Activated CD8-positive, alpha-beta memory T cell treated with anti-CD3 and anti-CD28 coated beads for 1 hour (primary cell): ENCODE measurements at regions not wholly inside any gene's neighbourhood (a gene's known extent, or its start where the extent isn't known, plus 50 kb on each side); places are given as distances from the start of the nearest gene placed in this dataset.

ENCODE experiments used
- DNase-seq, 2 donors: peaks; one replicate each; pipeline ENCODE4 v3.0.0-alpha.2; 2020; ENCODE audit warnings: low read depth in 1 of 2; ENCODE audit errors: extremely low read depth in 1 of 2

DNA sequence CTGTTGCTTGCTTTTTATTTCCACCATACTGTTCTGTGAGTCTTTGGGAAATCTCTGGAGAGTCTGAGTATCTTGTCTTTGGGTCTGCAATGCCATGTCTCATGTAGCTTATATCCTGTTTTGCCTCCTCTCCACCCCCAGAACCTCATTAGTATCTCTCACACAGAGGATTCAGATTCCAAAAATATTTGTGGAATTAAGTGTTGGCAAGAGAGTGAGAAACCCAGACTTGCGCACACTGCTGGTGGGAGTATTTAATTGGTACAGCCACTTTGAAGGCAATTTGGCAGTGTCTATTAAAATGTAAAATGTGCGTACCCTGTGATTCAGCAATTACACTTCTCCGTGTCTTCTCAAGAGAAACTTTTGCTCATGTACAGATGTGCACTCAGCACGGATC lies 68.6 kb downstream of the ZNF621 start:
- no peak for DNase-seq

DNA sequence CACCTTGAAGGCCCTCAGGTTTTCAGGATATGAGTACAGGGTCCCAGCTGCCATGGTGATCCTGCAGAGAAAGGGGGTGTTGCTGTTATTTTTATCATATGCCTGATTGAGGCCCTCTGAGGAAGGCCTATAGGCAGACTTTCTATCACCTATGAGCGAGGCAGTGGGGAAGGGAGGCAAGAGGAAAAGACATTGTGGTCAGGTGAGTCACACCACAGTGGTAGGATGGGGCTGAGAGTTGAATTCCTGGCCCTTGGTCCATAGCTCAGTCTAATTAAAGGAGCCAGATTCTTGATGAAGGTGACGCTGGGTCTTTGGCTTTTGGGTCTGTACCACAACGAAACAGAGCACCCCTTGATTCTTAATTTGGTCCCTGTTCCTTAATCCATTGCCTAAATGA lies 72.7 kb downstream of the ZNF621 start:
- no peak for DNase-seq

DNA sequence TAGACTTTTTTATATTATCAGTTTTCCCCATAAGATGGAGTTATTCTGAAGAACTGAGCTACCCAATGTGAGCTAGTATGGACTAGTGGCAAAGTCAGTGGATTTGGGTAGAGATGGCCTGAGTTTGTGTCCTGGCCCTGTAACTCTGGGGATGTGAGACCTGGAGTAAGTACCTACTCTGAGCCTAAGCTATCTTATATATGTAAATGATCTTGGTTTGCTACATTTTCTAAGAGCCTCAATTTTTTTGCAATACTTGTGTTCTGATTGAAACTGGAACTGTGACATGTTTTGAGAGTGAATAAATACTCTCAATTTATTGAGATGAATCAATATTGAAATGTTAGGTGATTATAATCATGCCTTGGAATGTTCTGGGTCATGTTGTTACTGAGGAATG lies 73.6 kb downstream of the ZNF621 start:
- DNase-seq: no peak

DNA sequence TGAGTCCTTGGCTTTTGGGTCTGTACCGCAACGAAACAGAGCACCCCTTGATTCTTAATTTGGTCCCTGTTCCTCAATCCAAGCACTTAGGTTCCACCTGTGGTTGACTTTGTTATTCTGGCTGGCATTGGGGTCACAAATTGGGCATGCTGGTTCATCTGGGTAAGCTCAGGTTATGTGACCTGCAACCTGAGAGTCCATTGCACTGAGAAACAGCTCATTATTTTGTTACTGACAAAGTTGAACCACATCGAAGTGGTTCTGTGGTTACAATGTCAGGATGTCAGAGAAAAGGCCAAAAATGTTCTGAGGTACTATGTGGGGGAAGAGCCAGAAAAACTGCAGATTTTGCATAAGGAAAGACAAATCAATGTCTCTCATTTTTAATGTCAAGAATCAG lies 74.2 kb downstream of the ZNF621 start:
- no peak for DNase-seq

DNA sequence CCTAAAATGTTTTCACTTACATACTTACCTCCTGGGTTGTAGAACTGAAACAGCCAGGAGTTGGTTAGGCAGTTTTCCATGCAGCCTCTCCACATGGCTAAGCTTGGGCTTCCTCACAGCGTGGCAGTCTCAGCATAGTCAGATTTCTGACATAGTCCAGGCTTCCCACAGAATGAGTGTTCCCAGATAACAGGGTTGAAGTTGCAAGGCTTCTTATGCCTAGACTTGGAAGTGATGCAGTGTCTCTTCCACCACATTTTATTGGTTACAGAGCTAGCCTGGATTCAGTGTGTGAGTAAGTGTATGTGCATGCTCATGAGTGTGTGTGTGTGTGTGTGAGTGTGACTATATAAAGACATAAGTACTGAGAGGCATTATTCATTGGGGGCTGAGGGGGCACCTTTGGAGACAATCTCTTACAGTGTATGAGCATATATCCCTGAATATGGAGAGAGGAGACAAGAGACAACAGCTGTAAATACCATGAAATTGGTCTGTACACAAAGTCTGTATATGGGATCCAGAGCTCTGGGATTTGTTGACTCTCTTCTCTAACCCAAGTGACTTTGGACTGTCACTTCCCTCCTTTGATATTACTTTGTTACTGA lies 78.1 kb downstream of the ZNF621 start:
- no peak for DNase-seq

DNA sequence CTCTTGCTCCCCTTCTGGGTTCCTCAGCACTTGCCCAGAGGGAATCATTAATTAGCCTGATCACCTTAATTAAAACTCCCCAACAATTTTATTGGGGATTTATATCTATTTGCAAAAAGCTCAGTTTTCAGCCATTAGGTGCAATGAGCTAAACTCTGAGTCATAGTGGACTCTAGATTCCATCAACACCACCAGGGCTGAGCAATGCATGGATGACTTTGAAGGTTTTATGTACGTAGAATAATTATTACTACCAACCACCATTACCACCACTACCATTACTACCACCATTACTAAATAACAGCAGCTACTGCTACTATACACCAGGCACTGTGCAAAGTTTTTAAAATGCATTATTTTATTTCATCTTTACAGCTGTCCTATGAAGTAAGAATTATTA lies 81.2 kb downstream of the ZNF621 start:
- DNase-seq: no peak

DNA sequence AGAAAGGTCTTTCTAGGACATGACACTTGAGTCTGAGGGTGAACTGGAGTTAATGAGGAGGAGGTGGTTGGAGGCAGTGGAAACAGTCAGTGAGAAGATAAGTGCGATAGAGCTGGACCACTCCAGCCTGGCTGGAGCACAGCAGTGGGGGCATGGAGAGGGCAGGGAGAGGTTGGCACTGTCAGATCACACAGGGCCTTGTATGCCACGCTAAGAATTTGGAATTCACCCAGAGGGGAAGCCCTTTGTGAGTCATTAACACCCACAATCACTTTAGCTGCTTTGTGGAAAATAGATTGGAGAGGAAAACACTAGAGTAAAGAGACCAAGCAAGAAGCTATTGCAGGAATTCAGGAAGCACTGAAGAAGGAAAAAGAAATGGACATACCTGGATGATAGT lies 83.3 kb downstream of the ZNF621 start:
- DNase-seq: no peak

DNA sequence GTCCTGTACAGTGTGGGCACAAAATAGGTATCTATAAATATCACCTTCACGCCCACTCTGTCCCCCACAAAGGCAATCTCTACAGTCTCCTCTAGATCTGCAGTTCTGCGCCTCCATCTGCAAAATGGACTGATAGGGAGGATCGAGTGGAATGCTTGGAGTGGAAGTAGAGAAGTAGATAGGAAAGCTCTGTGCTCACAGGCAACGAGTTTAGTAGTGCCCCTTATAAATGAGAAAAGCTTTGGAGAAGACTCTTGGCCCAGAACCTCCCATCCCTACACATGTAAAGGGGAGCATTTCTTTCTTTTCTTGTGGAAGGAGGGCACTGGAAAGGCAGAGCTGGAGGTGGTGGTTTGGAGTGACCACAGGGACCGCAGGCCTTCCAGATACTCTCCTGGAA lies 88.5 kb downstream of the ZNF621 start:
- no peak for DNase-seq

DNA sequence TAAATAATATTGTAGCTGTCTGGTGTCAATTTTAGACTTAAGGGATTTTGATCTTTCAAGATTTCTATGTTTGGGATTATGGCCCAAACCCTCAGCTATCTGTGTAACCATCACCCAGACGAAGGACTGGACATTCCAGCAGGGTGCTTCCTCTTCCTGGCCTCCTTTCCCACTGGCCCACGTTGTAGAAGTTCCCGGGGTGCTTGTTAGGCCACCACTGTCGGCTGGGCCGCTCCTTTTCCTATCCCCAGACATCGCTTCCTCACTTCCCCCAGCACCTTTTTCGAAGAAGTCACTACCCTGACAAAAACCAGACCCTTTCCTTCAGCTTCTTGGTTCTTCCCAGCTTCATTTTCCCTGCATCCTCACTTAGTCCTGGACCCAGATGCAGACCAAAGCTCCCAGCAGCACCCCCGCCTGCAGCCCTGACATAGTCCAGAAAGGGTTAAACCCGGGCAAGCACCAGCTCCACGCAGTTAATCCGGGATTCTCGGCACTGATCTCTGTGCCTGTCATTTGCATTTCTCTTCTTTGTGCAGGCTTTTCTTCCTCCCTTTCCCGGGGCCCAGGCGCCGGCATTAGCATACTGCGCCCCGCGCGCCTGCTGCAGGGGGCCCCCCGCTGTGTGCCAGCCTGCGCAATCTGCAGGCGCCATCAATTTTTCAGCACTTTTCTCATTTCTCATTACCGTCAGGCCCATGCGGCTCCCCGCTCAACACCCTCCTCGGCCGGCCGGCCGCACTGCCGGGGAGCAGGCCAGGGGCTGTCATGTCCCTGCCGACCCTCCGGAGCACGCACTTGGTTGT lies 90.6 kb downstream of the ZNF621 start:
- no peak for DNase-seq

DNA sequence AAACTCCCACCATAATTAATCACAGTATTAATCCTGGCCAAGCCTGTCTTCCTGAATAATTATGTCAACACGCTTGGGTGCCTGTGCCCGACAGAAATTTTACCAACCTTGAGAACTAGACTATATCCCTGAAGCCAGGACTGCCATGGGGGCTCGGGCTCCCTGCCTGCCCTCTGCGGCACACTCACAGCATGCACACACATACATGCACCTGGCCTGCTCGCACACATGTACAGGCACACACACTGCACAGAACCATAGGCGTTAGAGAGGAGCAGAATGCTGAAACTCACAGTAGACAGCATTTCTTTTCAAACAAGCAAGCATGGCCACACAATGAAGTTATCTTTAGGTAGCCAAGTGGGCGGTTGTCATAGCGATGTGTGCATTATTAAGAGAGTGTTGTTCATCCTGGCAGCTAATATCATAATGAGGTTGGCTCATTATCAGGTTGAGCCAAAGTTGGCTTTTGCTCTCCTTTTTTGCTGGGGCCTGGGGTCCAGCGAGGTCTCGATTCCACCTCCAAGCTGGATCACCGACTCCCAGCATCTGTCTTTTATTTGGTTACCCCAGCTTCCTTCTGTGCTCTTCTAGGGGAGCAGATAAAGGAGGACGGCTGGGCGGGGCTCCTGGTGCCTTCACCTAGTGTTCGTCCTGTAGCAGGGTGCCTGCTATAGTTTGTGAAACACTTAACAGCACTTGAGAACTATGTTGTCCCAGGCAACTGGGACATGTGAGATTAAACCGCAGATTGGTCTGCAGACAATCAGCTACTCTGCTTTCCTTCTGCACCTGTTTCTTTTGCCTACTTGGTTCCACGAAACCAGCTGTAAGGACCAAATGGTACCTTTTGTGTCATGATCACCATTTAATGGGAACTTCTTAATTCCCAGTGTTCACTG lies 91.4 kb downstream of the ZNF621 start:
- DNase-seq: no peak

DNA sequence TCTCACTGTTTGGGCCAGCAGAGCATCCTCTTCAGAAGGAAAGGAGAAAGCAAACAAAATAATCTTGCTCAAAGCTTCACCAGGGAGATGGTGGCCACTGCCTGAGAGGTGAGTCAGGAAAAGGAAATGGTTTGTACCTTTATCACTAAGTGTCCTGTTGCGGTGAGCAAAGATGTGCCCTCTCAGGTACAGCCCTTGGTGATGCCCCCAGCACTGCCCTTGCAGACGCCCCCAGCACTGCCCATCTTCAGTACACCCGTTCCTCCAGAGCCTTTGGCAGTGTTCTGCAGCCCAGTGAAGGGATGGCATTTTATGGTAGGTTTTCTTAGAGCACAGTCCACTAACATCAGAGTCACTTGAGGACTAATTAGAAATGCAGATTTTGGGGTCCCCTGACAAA lies 92.3 kb downstream of the ZNF621 start:
- DNase-seq: no peak

DNA sequence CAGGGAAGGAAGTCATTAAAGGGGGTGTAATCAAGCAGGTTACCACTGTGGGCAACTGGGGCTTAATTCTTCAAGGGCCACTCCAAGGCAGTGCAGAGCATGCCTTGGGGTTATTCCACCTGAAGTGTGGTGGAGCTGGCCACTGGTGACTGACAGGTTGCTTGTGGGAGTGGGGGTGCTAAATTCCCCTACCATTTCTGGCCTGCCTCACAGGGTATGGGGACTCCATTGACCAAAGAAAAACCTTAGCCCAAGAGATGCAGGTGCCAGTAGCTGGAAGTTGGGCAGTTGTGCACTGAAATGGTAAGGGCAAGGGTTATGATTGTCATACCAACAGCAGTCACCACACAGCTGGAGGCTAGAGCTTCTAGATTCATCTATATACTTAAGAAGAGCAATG lies 93.4 kb downstream of the ZNF621 start:
- DNase-seq: no peak

DNA sequence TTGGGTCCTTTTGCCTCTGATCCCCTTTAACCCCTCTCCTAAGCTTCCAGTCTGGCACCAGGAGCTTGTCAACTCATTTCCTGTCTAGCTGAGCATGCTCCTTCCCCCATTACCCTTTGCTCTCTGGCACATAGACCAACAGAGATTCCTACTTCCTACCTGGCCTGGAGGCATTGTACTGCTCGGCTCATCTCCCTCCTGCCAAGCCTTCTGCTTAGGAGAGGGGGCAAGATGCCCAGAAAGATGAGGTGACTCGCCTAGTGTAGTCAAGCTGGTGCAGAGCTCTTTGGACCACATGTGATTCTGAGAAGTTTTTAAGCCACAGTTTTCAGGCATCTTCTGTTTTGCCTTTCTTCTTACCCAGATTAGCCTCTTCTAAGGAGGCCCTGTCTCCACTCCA lies 95.4 kb downstream of the ZNF621 start:
- DNase-seq: no peak

DNA sequence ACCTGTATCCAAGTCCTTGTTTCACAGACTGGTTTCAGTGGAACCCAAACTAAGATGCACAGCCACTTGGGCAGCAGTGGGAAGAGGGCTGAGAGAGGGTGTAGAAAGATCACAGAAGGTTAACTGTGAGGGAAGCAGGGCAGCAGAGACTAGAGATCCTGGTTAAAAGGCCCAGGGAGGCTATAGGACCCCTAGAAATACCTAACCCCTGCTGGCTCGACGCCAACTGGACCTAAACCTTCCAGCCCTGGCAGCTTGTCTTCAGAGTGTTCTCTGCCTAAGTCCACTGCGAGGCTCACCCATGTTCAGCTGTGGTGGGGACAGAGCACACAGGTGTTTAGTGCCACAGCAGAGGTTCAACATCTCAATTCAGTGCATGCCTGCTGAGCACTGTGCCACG lies 96.5 kb downstream of the ZNF621 start:
- DNase-seq: no peak

DNA sequence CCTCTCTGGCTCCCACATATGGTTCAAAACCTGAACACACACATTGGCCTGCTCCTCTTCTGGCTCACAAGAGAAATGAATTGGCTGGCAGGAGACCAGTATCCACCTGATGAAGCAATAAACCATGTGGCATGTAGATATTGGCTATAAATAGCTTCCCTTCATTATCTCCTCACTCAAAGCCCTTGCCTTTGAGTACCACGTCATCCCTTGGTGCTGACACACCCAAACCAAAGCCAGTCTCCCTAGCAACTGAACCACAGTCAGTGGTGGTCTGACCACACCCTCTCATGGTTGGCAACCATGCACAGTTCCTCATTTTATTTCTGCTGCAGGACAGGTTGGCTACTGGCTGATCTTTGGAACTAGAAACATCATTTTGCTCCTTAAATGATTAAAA lies 98.8 kb downstream of the ZNF621 start:
- no peak for DNase-seq

DNA sequence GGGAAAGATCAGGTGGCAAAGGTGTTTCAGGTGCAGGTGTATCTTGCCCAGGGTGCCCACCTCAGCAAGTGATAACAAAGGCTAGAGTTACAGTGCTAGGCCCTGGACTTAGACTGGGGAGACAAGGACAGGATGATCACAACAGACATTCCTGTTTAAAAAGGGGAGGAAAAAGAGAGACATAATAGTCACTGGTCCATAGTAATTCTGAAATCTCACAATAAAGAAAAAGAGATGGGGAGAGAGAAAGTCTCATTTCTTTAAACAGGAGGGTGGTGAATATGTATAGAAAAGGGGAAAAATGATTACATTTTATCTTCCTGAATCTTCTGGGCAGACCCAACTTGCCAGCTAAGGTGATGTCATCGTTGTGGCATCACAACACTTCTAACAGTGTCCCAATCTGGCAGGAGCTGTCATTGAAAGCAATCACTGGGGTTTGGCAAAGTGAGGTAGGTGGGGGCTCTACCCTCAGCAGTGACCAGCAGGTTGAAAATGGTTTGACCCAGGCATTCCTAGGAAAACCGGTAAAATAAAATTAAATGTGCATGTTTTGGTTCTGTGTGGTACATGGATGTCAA lies 99.5 kb downstream of the ZNF621 start:
- no peak for DNase-seq

DNA sequence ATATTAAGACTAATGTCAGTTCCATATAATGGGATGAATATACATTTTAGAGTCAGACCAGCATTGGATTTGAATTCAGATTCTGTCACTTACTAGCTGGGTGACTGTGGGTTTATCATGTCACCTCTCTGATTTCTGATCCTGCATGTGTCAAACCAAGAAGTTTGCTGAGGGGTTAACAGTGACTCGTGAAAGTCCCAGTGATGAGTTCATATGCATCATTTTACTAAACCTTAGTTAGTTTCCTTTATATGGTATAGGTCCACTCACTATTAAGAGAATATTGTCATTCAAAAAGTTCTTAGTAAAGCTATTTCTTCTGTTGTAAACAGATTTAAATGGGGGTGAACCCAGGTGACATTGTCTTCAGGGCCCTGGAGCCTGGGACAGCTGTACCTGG lies 102.3 kb downstream of the ZNF621 start:
- no peak for DNase-seq

DNA sequence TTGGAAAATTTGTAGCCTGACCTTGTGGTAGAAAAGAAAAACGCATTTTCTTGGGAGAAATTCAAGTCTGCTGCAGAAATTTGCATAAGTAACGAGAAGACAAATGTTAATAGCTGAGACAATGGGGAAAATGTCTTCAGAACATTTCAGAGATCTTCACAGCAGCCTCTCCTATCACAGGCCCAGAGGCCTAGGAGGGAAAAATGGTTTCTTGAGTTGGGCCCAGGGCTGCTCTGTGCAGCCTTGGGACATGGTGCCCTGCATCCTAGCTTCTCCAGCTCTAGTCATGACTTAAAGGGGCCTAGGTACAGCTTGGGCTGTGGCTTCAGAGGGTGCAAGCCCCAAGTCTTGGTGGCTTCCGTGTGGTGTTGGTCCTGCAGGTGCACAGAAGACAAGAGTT lies 104.2 kb downstream of the ZNF621 start:
- DNase-seq: no peak

DNA sequence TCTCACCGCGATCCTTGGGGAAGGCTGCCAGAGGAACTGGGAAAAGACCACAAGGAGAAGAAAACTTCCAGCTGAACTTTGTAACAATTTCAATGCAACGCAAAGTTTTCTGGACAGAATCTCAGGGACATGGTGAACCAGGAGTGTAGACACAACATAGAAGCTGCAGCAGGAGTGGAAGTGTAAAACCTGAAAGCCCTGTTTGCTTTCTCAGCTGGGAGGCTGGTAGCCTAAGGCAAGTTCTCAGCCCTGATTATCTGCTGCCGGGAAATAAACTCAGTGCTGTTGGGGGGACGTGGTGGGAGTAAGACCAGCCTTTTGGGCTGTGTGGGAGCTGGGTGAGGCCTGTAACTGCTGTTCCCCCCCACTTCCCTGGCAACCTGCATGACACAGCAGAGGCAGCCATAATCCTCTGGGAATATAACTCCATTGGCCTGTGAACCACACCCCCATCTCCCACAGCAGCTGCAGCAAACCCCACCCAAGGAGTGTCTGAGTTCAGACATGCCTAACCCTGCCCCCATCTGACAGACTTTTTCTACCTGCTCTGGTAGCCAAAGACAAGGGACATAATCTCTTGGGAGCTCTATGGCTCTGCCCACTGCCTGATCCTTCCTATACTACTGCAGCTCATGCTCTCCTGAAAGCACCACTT lies 106.7 kb downstream of the ZNF621 start:
- no peak for DNase-seq

DNA sequence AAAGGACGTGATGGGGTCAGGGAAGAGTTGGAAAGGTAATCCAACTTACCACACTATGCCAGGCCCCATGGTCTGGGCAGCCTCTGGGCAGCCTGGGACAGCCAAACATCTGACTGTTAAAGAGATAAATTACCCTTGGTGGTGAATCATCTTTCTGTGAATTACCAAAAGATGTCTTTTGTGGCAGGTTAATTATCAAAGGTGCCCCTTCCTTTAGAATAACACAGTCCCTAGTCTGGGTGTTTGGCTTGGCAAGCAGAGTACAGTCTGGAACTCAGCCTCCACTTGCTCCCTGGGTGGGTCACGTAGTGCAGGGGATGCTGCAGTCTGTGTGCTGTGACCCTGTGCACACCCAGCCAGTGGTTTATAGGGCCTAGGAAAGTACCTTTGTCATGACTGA lies 113.1 kb downstream of the ZNF621 start:
- DNase-seq: no peak

DNA sequence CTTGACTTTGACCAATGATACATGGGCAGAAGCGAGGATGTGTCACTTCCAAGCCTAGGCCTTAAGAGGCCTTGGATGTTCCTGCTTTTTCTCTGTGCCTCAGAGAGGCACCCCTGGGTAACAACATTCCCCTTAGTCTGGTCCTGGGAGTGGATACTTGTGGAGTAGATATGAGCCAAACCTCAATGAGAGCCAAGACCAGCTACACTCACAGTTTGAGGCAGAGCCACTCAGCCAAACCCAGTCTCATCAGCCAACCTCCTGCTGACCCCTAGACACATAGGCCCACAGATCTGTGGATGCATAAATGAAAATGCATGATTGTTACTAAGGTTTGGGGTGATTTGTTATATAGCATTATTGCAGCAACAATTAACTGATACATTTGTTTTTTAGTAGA lies 114.2 kb downstream of the ZNF621 start:
- no peak for DNase-seq
